Keratinocyte (primary cell): ENCODE measurements at regions not wholly inside any gene's neighbourhood (a gene's known extent, or its start where the extent isn't known, plus 50 kb on each side); places are given as distances from the start of the nearest gene placed in this dataset.

Source experiments
- DNase-seq: peaks from one replicate; pipeline ENCODE4 v3.0.0-alpha.2; 2011; ENCODE audit warnings: low read depth, missing footprints, low spot score
- FAIRE-seq: peaks from 2 replicates; lab custom pipeline; 2011; peaks lifted over from hg19 to GRCh38; lab: Jason Lieb, UNC
- H2AFZ ChIP-seq: 2 replicates; pipeline ENCODE4 v1.6.0; 2012; ENCODE audit warnings: low read length, control low read depth, inconsistent platforms; ENCODE audit not compliant: control insufficient read depth
- H3K27ac ChIP-seq: 2 replicates; pipeline ENCODE4 v1.5.1; 2011; ENCODE audit warnings: low read length; ENCODE audit not compliant: control insufficient read depth, insufficient read depth
- H3K27me3 ChIP-seq: 3 replicates; pipeline ENCODE4 v1.6.0; 2011; ENCODE audit warnings: low read length; ENCODE audit not compliant: control insufficient read depth, insufficient read depth; ENCODE audit errors: extremely low read depth
- H3K36me3 ChIP-seq, 2 experiments: 2 replicates in 1 of 2; 3 replicates in 1 of 2; pipeline ENCODE4 v1.5.1; 2011; ENCODE audit warnings: low read length in 2 of 2, mild to moderate bottlenecking in 1 of 2; ENCODE audit not compliant: control insufficient read depth in 2 of 2, insufficient read depth in 2 of 2; ENCODE audit errors: extremely low read depth in 1 of 2
- H3K4me1 ChIP-seq: 3 replicates; pipeline ENCODE4 v1.5.1; 2011; ENCODE audit warnings: low read length; ENCODE audit not compliant: control insufficient read depth, insufficient read depth; ENCODE audit errors: extremely low read depth
- H3K4me2 ChIP-seq: 3 replicates; pipeline ENCODE4 v1.6.0; 2011; ENCODE audit warnings: low read depth, low read length; ENCODE audit not compliant: control insufficient read depth, insufficient read depth; ENCODE audit errors: extremely low read depth
- H3K4me3 ChIP-seq, 3 experiments: fragments of 200-600 bp in 1 of 3; sonication (generic) in 1 of 3; 2 replicates in 2 of 3; 3 replicates in 1 of 3; pipeline ENCODE4 v1.5.1; 2011 to 2016; ENCODE audit warnings: low read length in 3 of 3, mild to moderate bottlenecking in 3 of 3, control low read depth in 2 of 3, inconsistent platforms in 1 of 3, low read depth in 1 of 3, mixed read lengths in 1 of 3, mixed run types in 1 of 3, moderate library complexity in 1 of 3; ENCODE audit not compliant: control insufficient read depth in 2 of 3, insufficient read depth in 2 of 3; ENCODE audit errors: extremely low read depth in 1 of 3
- H3K79me2 ChIP-seq: 2 replicates; pipeline ENCODE4 v1.6.0; 2012; ENCODE audit warnings: low read length; ENCODE audit not compliant: control insufficient read depth, insufficient read depth
- H3K9ac ChIP-seq: 3 replicates; pipeline ENCODE4 v1.6.0; 2011; ENCODE audit warnings: low read length; ENCODE audit not compliant: control insufficient read depth, insufficient read depth; ENCODE audit errors: extremely low read depth
- H3K9me1 ChIP-seq: 3 replicates; pipeline ENCODE4 v1.6.0; 2011; ENCODE audit warnings: low read length; ENCODE audit not compliant: control insufficient read depth, insufficient read depth; ENCODE audit errors: extremely low read depth
- H3K9me3 ChIP-seq: 2 replicates; pipeline ENCODE4 v1.5.1; 2012; ENCODE audit warnings: low read depth, low read length; ENCODE audit not compliant: control insufficient read depth
- H4K20me1 ChIP-seq: 3 replicates; pipeline ENCODE4 v1.6.0; 2011; ENCODE audit warnings: low read length; ENCODE audit not compliant: control insufficient read depth, insufficient read depth; ENCODE audit errors: extremely low read depth
- CTCF ChIP-seq, 3 experiments: IDR thresholded peaks in 1 of 3; conservative IDR thresholded peaks in 1 of 3; optimal IDR thresholded peaks in 1 of 3; 2 replicates in 2 of 3; 3 replicates in 1 of 3; pipeline versions ENCODE3 to v1.5.1; 2011; ENCODE audit warnings: low read length in 3 of 3, mild to moderate bottlenecking in 3 of 3, moderate library complexity in 2 of 3, control low read depth in 1 of 3, inconsistent platforms in 1 of 3; ENCODE audit not compliant: insufficient read depth in 2 of 3; ENCODE audit errors: extremely low read depth in 1 of 3
- EZH2 ChIP-seq: IDR thresholded peaks from one replicate; pipeline ENCODE4 v1.6.1; 2012; ENCODE audit warnings: inconsistent platforms, mild to moderate bottlenecking, low read length, moderate library complexity
- dilution Hi-C: fragments of 300-500 bp; cut with MboI; formaldehyde crosslinking; loops from one replicate; pipeline ENCODE4 v1.7.0; 2020; ENCODE audit warnings: low sequenced_read_pairs; ENCODE audit not compliant: extremely low pct_ligation_motif_present

GRCh38 chr2:57908736-57909161 lies 137.9 kb upstream of the VRK2 start:
- Histone ChIP-seq H3K4me3 (no peak overlapping the region), H3K36me3 (no peaks in the 10 kb centered on the region), H4K20me1 (no peaks in the 10 kb centered on the region), H3K27me3 (no peaks in the 10 kb centered on the region), H3K9me3 (no peaks in the 10 kb centered on the region), H3K9ac (no peak overlapping the region), H2AFZ (no peak overlapping the region), H3K4me2 (no peak overlapping the region), H3K9me1 (no peaks in the 10 kb centered on the region), H3K79me2 (no peaks in the 10 kb centered on the region), H3K27ac (no peak overlapping the region), H3K4me1 (no peaks in the 10 kb centered on the region)
- TF ChIP-seq EZH2 = no peak
- TF ChIP-seq CTCF (optimal IDR thresholded peaks at IDR 0.05 in 1 of 3, IDR thresholded peaks at IDR 0.05 in 1 of 3, conservative IDR thresholded peaks at IDR 0.05 in 1 of 3; ENCODE audit: extremely low read depth in 1 of 3, insufficient read depth in 2 of 3, low read length in 3 of 3) = no peak
- FAIRE-seq (no peak), DNase-seq (no peak)
- dilution Hi-C loops = no loop called here

DNA sequence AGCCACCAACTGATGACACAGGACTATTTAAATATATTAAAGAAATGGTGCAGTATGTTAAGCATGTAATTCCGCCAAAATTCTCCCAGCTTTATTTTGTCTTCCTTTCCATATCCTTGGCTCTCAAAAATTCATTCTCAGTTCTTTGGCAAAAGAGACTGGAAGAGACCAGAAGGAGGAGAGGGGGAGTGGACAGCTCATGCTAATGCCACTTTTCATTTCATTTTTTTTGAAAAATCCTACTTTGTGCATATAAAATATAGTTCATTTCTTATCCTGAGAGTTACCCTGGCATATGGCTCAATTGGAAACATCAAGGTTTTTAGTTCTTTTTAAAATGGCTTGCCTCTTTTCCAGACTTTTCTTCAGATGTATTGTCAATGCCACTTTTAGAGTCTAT lies 128.5 kb upstream of the VRK2 start:
- DNase-seq = no peak
- no peak for FAIRE-seq
- Histone ChIP-seq H3K79me2 (no peaks in the 10 kb centered on the region), H3K4me2 (no peak overlapping the region), H4K20me1 (no peaks in the 10 kb centered on the region), H3K27ac (no peak overlapping the region), H2AFZ (no peak overlapping the region), H3K4me3 (no peak overlapping the region), H3K9me3 (no peaks in the 10 kb centered on the region), H3K36me3 (no peaks in the 10 kb centered on the region), H3K9me1 (no peaks in the 10 kb centered on the region), H3K4me1 (no peaks in the 10 kb centered on the region), H3K9ac (no peak overlapping the region), H3K27me3 (no peaks in the 10 kb centered on the region)
- dilution Hi-C loops = no loop called here
- TF ChIP-seq EZH2 (no peak), CTCF (optimal IDR thresholded peaks at IDR 0.05 in 1 of 3, IDR thresholded peaks at IDR 0.05 in 1 of 3, conservative IDR thresholded peaks at IDR 0.05 in 1 of 3; ENCODE audit: extremely low read depth in 1 of 3, insufficient read depth in 2 of 3, low read length in 3 of 3) (no peak)
